ENCODE measurements at regions not wholly inside any gene's neighbourhood (a gene's known extent, or its start where the extent isn't known, plus 50 kb on each side); places are given as distances from the start of the nearest gene placed in this dataset.

GRCh38 chrX:55841962-55842752 lies 124.6 kb downstream of the RRAGB start:
- TF ChIP-seq CTCF (IDR thresholded peaks at IDR 0.05; ENCODE audit: extremely low read depth in 1 of 2, insufficient read depth in 1 of 2, low read depth in 1 of 2, low read length in 2 of 2) (no peak), MYC (IDR thresholded peaks at IDR 0.05; ENCODE audit: low read depth, low read length) (no peak), EZH2 (IDR thresholded peaks at IDR 0.05; ENCODE audit: borderline replicate concordance, low read depth, low read length, severe bottlenecking) (no peak), MAX (IDR thresholded peaks at IDR 0.05; ENCODE audit: insufficient read depth, insufficient read length) (no peak)
